Liver (tissue), 8 donors: ENCODE measurements at regions not wholly inside any gene's neighbourhood (a gene's known extent, or its start where the extent isn't known, plus 50 kb on each side); places are given as distances from the start of the nearest gene placed in this dataset.

Experiments
- DNase-seq: peaks from one replicate; pipeline ENCODE4 v3.0.0-alpha.2; 2017; ENCODE audit warnings: low spot score
- H3K27ac ChIP-seq, 2 donors: one replicate each; pipeline ENCODE4 v1.7.0; 2013; ENCODE audit warnings: inconsistent platforms in 2 of 2, low read length in 2 of 2, control low read depth in 1 of 2, low read depth in 1 of 2, mild to moderate bottlenecking in 1 of 2
- H3K27me3 ChIP-seq, 4 donors: one replicate each; pipeline versions ENCODE4 v1.6.1 to v1.7.0; 2013; ENCODE audit warnings: low read length in 3 of 4, inconsistent platforms in 1 of 4, mild to moderate bottlenecking in 1 of 4, moderate library complexity in 1 of 4; ENCODE audit not compliant: control insufficient read depth in 4 of 4, insufficient read depth in 4 of 4
- H3K36me3 ChIP-seq, 4 donors: one replicate each; pipeline versions ENCODE4 v1.6.1 to v1.7.0; 2013; ENCODE audit warnings: low read length in 3 of 4, mild to moderate bottlenecking in 3 of 4, low read depth in 1 of 4, moderate library complexity in 1 of 4; ENCODE audit not compliant: control insufficient read depth in 4 of 4, insufficient read depth in 3 of 4
- H3K4me1 ChIP-seq, 4 donors: one replicate each; pipeline versions ENCODE4 v1.6.1 to v1.7.0; 2013; ENCODE audit warnings: low read length in 3 of 4, mild to moderate bottlenecking in 3 of 4, moderate library complexity in 1 of 4; ENCODE audit not compliant: control insufficient read depth in 4 of 4, insufficient read depth in 4 of 4
- H3K4me3 ChIP-seq, 3 donors: one replicate each; pipeline versions ENCODE4 v1.6.1 to v1.7.0; 2013; ENCODE audit warnings: low read length in 3 of 3, control low read depth in 1 of 3, low read depth in 1 of 3, mild to moderate bottlenecking in 1 of 3
- H3K9ac ChIP-seq, 2 donors: one replicate each; pipeline ENCODE4 v1.7.0; 2013; ENCODE audit warnings: low read length in 2 of 2, mild to moderate bottlenecking in 2 of 2, moderate library complexity in 2 of 2, control low read depth in 1 of 2, low read depth in 1 of 2
- H3K9me3 ChIP-seq, 4 donors: one replicate each; pipeline versions ENCODE4 v1.6.1 to v1.7.0; 2013; ENCODE audit warnings: low read length in 3 of 4; ENCODE audit not compliant: control insufficient read depth in 4 of 4
- ATF3 ChIP-seq: IDR thresholded peaks from 2 replicates; pipeline ENCODE4 v1.6.1; 2016; ENCODE audit warnings: antibody characterized with exemption
- CTCF ChIP-seq: fragments of 150-350 bp; IDR thresholded peaks from 2 replicates; pipeline ENCODE4 v1.5.1; 2017; ENCODE audit warnings: improper control_type of control experiment, low read depth, low read length; ENCODE audit not compliant: missing input control
- EGR1 ChIP-seq, 2 donors: IDR thresholded peaks; 2 replicates each; pipeline ENCODE4 v1.6.1; 2016 to 2018; ENCODE audit warnings: antibody characterized with exemption in 2 of 2, low read depth in 2 of 2
- FOXA1 ChIP-seq: IDR thresholded peaks from 2 replicates; pipeline ENCODE4 v1.6.1; 2016; ENCODE audit warnings: antibody characterized with exemption
- FOXA2 ChIP-seq: IDR thresholded peaks from 2 replicates; pipeline ENCODE4 v1.6.1; 2016; ENCODE audit warnings: antibody characterized with exemption
- GABPA ChIP-seq, 2 donors: IDR thresholded peaks in 1 of 2; conservative IDR thresholded peaks in 1 of 2; 2 replicates each; pipeline ENCODE4 v1.6.1; 2016; ENCODE audit warnings: antibody characterized with exemption in 2 of 2, mild to moderate bottlenecking in 1 of 2, moderate library complexity in 1 of 2
- HNF4A ChIP-seq, 2 donors: conservative IDR thresholded peaks; 2 replicates each; pipeline ENCODE4 v1.6.1; 2016; ENCODE audit warnings: antibody characterized with exemption in 2 of 2, mild to moderate bottlenecking in 2 of 2
- HNF4G ChIP-seq: IDR thresholded peaks from 2 replicates; pipeline ENCODE4 v1.6.1; 2016; ENCODE audit warnings: antibody characterized with exemption
- JUND ChIP-seq, 2 donors: IDR thresholded peaks; 2 replicates each; pipeline ENCODE4 v1.6.1; 2016; ENCODE audit warnings: antibody characterized with exemption in 2 of 2
- MAX ChIP-seq: IDR thresholded peaks from 2 replicates; pipeline ENCODE4 v1.6.1; 2016; ENCODE audit warnings: antibody characterized with exemption
- NR2F2 ChIP-seq: IDR thresholded peaks from 2 replicates; pipeline ENCODE4 v1.6.1; 2016; ENCODE audit warnings: antibody characterized with exemption
- RAD21 ChIP-seq, 2 donors: IDR thresholded peaks; 2 replicates each; pipeline ENCODE4 v1.6.1; 2016; ENCODE audit warnings: antibody characterized with exemption in 2 of 2, mild to moderate bottlenecking in 2 of 2
- REST ChIP-seq: IDR thresholded peaks from 2 replicates; pipeline ENCODE4 v1.6.1; 2016; ENCODE audit warnings: antibody characterized with exemption, mild to moderate bottlenecking
- RXRA ChIP-seq, 2 donors: IDR thresholded peaks; 2 replicates each; pipeline ENCODE4 v1.6.1; 2017 to 2018; ENCODE audit warnings: antibody characterized with exemption in 2 of 2, mild to moderate bottlenecking in 1 of 2
- SP1 ChIP-seq: IDR thresholded peaks from 2 replicates; pipeline ENCODE4 v1.6.1; 2018; ENCODE audit warnings: antibody characterized with exemption, mild to moderate bottlenecking
- TAF1 ChIP-seq: conservative IDR thresholded peaks from 2 replicates; pipeline ENCODE4 v1.6.1; 2016; ENCODE audit warnings: antibody characterized with exemption, mild to moderate bottlenecking
- YY1 ChIP-seq: IDR thresholded peaks from 2 replicates; pipeline ENCODE4 v1.6.1; 2016; ENCODE audit warnings: antibody characterized with exemption, mild to moderate bottlenecking
- ZBTB33 ChIP-seq: IDR thresholded peaks from 2 replicates; pipeline ENCODE4 v1.6.1; 2016; ENCODE audit warnings: antibody characterized with exemption
- WGBS: extraction: QIAGEN DNeasy Blood & Tissue Kit; methylation state at CpG from one replicate; pipeline ENCODE4 v1.1.7; 2013; 5-methylcytosine and 5-hydroxymethylcytosine counted together
- donor health status: healthy.
- donor health status: healthy.
- donor health status: healthy.
- donor health status: healthy.
- donor health status: healthy.

- TF ChIP-seq RAD21 (IDR thresholded peaks at IDR 0.05) (no peak), GABPA (IDR thresholded peaks at IDR 0.05 in 1 of 2, conservative IDR thresholded peaks at IDR 0.05 in 1 of 2) (no peak), NR2F2 (no peak)
Observed at GRCh38 chr22:49535126-49535525, 292.5 kb downstream of the BRD1 start (continued).

GRCh38 chr22:49534386-49534785 is 293.3 kb downstream of the BRD1 start:
- no peak for DNase-seq
- H3K9ac ChIP-seq = no peak overlapping the region
- H3K4me3 ChIP-seq = no peak overlapping the region
- H3K4me1 ChIP-seq = no peaks in the 10 kb centered on the region
- 87% methylated on average over 16 of the region's 16 CpGs for WGBS
- no peak for TF ChIP-seq RXRA (IDR thresholded peaks at IDR 0.05)
- TF ChIP-seq EGR1 (IDR thresholded peaks at IDR 0.05; ENCODE audit: low read depth in 2 of 2) = no peak
- no peak for TF ChIP-seq FOXA2
- TF ChIP-seq GABPA (IDR thresholded peaks at IDR 0.05 in 1 of 2, conservative IDR thresholded peaks at IDR 0.05 in 1 of 2) = no peak
- no peak for TF ChIP-seq SP1
- no peak for TF ChIP-seq YY1
- TF ChIP-seq HNF4G = no peak
- no peak for TF ChIP-seq HNF4A (conservative IDR thresholded peaks at IDR 0.05)
- no peak for TF ChIP-seq ZBTB33
- TF ChIP-seq TAF1 = no peak
- TF ChIP-seq CTCF = no peak
- TF ChIP-seq JUND (IDR thresholded peaks at IDR 0.05) = no peak
- H3K9me3 ChIP-seq = no peaks in the 10 kb centered on the region
- no peaks in the 10 kb centered on the region for H3K27me3 ChIP-seq
- H3K27ac ChIP-seq = no peak overlapping the region
- no peaks in the 10 kb centered on the region for H3K36me3 ChIP-seq

- no peak for DNase-seq
- TF ChIP-seq TAF1 (no peak), FOXA1 (no peak), ZBTB33 (no peak), EGR1 (IDR thresholded peaks at IDR 0.05; ENCODE audit: low read depth in 2 of 2) (no peak), ATF3 (no peak), RAD21 (IDR thresholded peaks at IDR 0.05) (no peak), YY1 (no peak), RXRA (IDR thresholded peaks at IDR 0.05) (no peak), CTCF (no peak), SP1 (no peak), HNF4G (no peak), MAX (no peak), GABPA (IDR thresholded peaks at IDR 0.05 in 1 of 2, conservative IDR thresholded peaks at IDR 0.05 in 1 of 2) (no peak), JUND (IDR thresholded peaks at IDR 0.05) (no peak), FOXA2 (no peak), REST (no peak), HNF4A (conservative IDR thresholded peaks at IDR 0.05) (no peak), NR2F2 (no peak)
- WGBS = 91% methylated on average over 19 of the region's 19 CpGs
- Histone ChIP-seq H3K27ac (no peak overlapping the region), H3K9ac (no peak overlapping the region), H3K4me1 (no peaks in the 10 kb centered on the region), H3K4me3 (no peak overlapping the region), H3K9me3 (no peaks in the 10 kb centered on the region), H3K27me3 (no peaks in the 10 kb centered on the region), H3K36me3 (no peaks in the 10 kb centered on the region)
Observed at GRCh38 chr22:49533886-49534285, 293.8 kb downstream of the BRD1 start.
